C4-2B (cell line): ENCODE measurements at regions not wholly inside any gene's neighbourhood (a gene's known extent, or its start where the extent isn't known, plus 50 kb on each side); places are given as distances from the start of the nearest gene placed in this dataset.

ENCODE experiments used
- H3K27ac ChIP-seq: fragments of 450-650 bp; 2 replicates; pipeline ENCODE4 v1.5.1; 2017
- ZFX ChIP-seq: fragments of 450-650 bp; IDR thresholded peaks from 2 replicates; pipeline ENCODE4 v1.6.1; 2017
- TF ChIP-seq, protein P1 (sequence below): fragments of 450-650 bp; conservative IDR thresholded peaks from 2 replicates; pipeline ENCODE4 v1.5.1; 2017; ENCODE audit warnings: mild to moderate bottlenecking

DNA sequence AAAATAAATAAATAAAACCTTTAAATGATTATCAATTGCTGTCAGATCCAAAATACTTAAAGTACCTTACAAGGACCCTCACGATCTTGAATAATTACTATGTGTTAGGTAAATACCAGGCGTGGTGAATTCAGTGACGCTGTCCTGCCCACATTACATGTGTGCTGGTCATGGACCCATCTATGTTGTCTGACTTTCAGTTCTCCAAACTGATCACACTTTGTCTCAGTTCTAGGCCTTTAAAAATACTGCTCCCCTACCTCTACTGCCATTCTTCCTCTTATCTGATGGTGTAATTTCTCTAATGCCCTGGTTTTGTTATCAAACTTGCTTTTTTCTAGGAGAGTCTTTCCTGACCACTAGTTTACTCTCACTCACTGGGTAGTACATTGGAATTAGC is 520.7 kb downstream of the TRHDE start:
- TF ChIP-seq ZFX = no peak
- TF ChIP-seq, protein P1, sequence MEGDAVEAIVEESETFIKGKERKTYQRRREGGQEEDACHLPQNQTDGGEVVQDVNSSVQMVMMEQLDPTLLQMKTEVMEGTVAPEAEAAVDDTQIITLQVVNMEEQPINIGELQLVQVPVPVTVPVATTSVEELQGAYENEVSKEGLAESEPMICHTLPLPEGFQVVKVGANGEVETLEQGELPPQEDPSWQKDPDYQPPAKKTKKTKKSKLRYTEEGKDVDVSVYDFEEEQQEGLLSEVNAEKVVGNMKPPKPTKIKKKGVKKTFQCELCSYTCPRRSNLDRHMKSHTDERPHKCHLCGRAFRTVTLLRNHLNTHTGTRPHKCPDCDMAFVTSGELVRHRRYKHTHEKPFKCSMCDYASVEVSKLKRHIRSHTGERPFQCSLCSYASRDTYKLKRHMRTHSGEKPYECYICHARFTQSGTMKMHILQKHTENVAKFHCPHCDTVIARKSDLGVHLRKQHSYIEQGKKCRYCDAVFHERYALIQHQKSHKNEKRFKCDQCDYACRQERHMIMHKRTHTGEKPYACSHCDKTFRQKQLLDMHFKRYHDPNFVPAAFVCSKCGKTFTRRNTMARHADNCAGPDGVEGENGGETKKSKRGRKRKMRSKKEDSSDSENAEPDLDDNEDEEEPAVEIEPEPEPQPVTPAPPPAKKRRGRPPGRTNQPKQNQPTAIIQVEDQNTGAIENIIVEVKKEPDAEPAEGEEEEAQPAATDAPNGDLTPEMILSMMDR = no peak
- no peak overlapping the region for H3K27ac ChIP-seq

DNA sequence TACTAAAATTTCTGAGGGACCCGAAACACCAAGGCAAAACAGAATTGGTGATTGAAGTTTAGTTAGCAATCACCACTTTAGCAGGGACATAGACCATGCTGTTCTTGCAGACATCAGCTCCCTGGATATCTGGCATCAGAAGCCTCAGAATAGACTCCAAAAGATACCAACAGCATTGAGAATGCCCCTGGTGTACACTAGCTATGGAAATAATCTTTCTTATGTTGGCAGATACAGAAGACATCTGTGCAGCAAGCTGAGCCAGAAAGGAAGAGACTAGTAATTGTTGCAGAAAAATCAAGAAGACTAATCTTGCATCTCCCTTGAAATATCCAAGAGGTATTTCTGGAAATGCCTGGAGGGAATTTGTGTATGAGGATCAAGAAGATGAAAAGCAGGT is 521.6 kb downstream of the TRHDE start:
- H3K27ac ChIP-seq = no peak overlapping the region
- TF ChIP-seq ZFX = no peak
- TF ChIP-seq, protein P1 = no peak

DNA sequence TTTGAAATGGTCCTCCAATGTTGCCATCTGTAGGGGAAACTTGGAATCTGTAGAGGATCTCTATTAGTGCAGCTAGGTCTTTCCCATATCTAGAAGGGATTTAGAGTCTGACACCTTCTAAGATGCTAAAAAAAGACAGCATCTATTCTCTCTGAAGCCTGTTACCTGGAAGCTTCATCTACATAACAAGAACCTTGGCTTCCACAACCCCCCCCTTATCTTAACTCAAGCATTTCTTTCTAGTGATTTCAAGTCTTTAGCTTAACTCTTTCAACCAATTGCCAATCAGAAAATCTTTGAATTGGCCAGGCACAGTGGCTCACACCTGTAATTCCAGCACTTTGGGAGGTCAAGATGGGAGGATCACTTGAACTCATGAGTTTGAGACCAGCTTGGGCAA is 543.3 kb downstream of the TRHDE start:
- no peak overlapping the region for H3K27ac ChIP-seq
- no peak for TF ChIP-seq ZFX
- TF ChIP-seq, protein P1 = no peak

DNA sequence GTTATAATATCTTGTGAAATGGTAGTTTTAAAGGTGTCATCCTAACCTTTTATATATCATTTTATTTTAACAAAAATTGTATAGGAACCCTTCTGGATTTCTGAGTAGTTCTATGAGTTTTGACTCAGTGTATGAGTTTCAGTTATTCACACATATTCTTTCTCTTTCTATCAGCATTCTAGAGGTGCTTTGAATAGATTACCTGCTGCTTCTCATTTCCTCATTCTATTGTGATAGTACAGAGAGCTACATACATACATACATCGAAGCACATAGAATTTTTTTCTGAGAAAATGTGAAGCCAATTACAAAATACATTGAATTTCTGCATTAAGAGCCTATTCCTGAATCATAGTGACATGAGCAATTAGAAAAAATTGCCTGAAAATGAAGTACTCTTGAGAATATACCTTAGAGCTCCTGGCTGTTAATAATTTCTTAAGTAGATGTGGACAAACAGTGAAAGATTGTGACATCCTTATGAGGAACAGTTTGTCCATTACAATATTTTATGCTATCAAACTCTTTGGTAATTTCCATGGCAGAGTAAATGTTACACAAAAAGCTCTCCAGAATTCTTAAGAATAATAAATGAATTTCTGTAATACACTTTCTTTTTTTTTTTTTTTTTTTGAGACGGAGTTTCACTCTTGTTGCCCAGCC is 556.6 kb downstream of the TRHDE start:
- no peak for TF ChIP-seq ZFX
- TF ChIP-seq, protein P1 = no peak
- H3K27ac ChIP-seq = no peak overlapping the region

DNA sequence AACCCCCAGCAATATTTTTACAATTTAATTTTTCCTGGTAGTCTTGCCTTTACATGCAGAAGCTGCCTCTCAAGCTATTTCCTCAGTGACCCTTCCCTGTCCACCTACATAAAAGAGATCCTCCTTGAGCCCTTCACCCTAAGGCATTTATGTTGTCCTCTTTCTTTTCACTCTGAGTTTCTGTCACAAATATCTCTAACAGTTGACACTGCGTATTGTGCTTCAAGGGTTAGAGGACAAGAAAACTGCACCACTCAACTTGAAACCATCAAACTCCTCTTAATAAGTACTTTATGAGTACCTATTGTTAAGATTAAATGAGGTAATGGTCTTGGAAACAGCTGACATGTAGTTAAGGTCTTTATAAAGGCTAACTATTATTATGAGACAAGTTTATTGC is 557.7 kb downstream of the TRHDE start:
- TF ChIP-seq, protein P1 = no peak
- no peak for TF ChIP-seq ZFX
- H3K27ac ChIP-seq = no peak overlapping the region

DNA sequence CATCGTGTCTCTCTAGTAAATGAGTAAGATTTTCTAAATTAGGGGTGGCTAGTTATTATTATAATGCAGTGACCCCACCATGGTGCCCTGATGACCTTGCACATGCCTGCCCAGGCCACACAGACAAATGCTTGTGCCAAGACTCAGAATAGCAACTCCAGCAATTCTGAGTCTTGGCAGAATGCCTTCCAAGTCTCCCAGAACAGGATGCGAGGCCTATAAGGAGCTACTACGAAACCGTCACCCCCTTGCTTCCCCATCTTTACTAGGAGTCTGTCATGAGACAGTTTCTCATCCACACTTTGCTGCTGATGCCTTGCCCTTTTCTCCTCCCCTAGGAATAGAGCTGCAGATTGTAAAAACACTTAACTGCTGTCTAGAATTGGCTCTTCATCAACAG is 559.9 kb downstream of the TRHDE start:
- no peak overlapping the region for H3K27ac ChIP-seq
- no peak for TF ChIP-seq ZFX
- TF ChIP-seq, protein P1 = no peak

DNA sequence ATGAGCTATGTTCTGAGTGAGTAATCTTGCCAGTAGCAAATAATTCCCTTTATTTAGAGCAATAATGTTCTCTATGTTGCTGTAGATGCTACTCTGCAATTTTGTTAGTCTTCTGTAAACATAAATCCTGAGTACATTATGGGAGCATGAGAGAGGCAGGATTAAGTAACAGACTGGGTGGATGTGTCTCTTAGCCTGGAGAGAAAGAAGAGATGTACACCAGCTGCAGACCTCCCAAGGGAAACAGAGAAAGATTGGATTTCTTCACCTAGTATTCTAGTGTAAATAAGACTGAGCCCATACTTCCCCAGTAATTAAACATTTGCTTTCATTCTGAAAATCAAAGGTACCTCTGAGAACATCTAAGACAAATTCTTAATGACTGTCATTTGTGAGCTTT is 564.0 kb downstream of the TRHDE start:
- TF ChIP-seq, protein P1 = no peak
- TF ChIP-seq ZFX = no peak
- no peak overlapping the region for H3K27ac ChIP-seq
